GM12892 (cell line): ENCODE measurements at regions not wholly inside any gene's neighbourhood (a gene's known extent, or its start where the extent isn't known, plus 50 kb on each side); places are given as distances from the start of the nearest gene placed in this dataset.

ENCODE experiments used
- POLR2A ChIP-seq: IDR thresholded peaks from 2 replicates; pipeline ENCODE4 v1.6.1; 2011; ENCODE audit warnings: low read depth, low read length, control low read depth
- POLR2AphosphoS5 ChIP-seq: IDR thresholded peaks from 2 replicates; pipeline ENCODE4 v1.6.1; 2011; ENCODE audit warnings: low read depth, low read length, control low read depth

DNA sequence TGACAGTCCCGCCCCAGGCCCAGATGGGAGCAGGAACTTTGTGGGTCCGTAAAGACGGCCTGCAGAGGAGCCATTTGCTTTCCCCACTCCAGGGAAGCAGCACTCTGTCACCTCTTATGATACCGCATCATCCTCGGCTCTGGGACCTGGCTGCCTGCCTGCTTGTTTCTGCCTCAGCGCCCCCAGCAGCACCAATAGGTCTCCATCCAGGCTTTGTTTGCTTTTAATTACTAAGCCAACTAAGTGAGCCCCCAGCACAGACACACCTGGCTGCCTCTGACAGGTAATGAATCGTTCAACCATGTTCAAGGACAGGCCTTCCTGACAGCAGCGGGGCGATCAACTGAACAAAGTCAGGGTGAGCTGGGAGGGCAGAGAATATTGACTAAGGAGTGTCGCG lies 141.4 kb downstream of the C5orf15 start:
- TF ChIP-seq POLR2AphosphoS5, result no peak
- no peak for TF ChIP-seq POLR2A
